Retina (tissue), 1 donor: ENCODE measurements at regions not wholly inside any gene's neighbourhood (a gene's known extent, or its start where the extent isn't known, plus 50 kb on each side); places are given as distances from the start of the nearest gene placed in this dataset.
A peak's percentile ranks its signal among the peaks of the same experiment; 100 is the strongest.

Experiments
- DNase-seq: peaks from one replicate; pipeline ENCODE4 v3.0.0-alpha.2; 2016

- no peak for DNase-seq
These were observed 1143.8 kb downstream of the MAT2B start for GRCh38 chr5:164649266-164649665.

- no peak for DNase-seq
These were observed 1145.0 kb downstream of the MAT2B start for GRCh38 chr5:164650427-164650826.

GRCh38 chr5:164651546-164652275 is 1146.3 kb downstream of the MAT2B start:
- no peak for DNase-seq

- no peak for DNase-seq
These were observed 1146.8 kb downstream of the MAT2B start for GRCh38 chr5:164652276-164652660.

- DNase-seq, result no peak
These were observed 1158.0 kb downstream of the MAT2B start for GRCh38 chr5:164663198-164663989.

- DNase-seq, result no peak
These were observed 1166.2 kb downstream of the MAT2B start for GRCh38 chr5:164671640-164672039.

GRCh38 chr5:164672205-164672604 is 1166.8 kb downstream of the MAT2B start:
- DNase-seq, result no peak

GRCh38 chr5:164672931-164673694 is 1167.7 kb downstream of the MAT2B start:
- DNase-seq, result no peak

GRCh38 chr5:164679461-164679860 is 1174.0 kb downstream of the MAT2B start:
- DNase-seq, result no peak

- DNase-seq, result no peak
These were observed 1174.8 kb downstream of the MAT2B start for GRCh38 chr5:164680216-164680615.

- no peak for DNase-seq
These were observed 1175.5 kb downstream of the MAT2B start for GRCh38 chr5:164680812-164681520.

GRCh38 chr5:164687391-164687790 is 1182.0 kb downstream of the MAT2B start:
- DNase-seq, result no peak

- DNase-seq, result no peak
These were observed 1183.0 kb downstream of the MAT2B start for GRCh38 chr5:164688437-164688836.

- peak; percentile 47 for DNase-seq
These were observed 1203.4 kb downstream of the MAT2B start for GRCh38 chr5:164708831-164709230.

- DNase-seq, result no peak
These were observed 1208.3 kb downstream of the MAT2B start for GRCh38 chr5:164713682-164714081.

- no peak for DNase-seq
These were observed 1215.7 kb downstream of the MAT2B start for GRCh38 chr5:164721116-164721515.

GRCh38 chr5:164721656-164722055 is 1216.2 kb downstream of the MAT2B start:
- no peak for DNase-seq

GRCh38 chr5:164722702-164723101 is 1217.3 kb downstream of the MAT2B start:
- no peak for DNase-seq

- no peak for DNase-seq
These were observed 1221.6 kb downstream of the MAT2B start for GRCh38 chr5:164727012-164727411.

- DNase-seq, result no peak
These were observed 1223.3 kb downstream of the MAT2B start for GRCh38 chr5:164728733-164729132.

GRCh38 chr5:164735334-164735733 is 1229.9 kb downstream of the MAT2B start:
- DNase-seq, result no peak

GRCh38 chr5:164741376-164741775 is 1236.0 kb downstream of the MAT2B start:
- DNase-seq, result no peak

GRCh38 chr5:164742025-164742424 is 1236.6 kb downstream of the MAT2B start:
- DNase-seq, result no peak
